ENCODE measurements at regions not wholly inside any gene's neighbourhood (a gene's known extent, or its start where the extent isn't known, plus 50 kb on each side); places are given as distances from the start of the nearest gene placed in this dataset.
A peak's percentile ranks its signal among the peaks of the same experiment; 100 is the strongest.

DNA sequence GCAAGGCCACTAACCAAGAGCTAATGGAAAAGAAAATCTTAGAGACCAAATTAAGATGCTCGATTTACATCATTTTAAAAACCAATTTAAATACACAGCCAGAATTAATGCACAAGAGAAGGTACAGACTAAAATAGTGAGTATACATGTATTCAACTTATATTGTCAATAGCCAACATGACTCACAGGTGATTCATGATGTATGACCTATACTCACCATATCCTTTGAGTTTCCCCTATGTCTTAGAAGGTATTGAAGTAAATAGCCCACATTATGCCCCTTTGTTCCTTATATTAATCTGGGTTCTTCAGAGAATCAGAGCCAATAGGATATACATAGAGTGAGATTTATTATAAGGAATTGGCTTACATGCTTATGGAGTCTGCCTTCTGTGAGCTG is 97.5 kb upstream of the ANO3 start:
- ChIA-PET CTCF (no interaction called here), POLR2A (no interaction called here)
- WGBS (ENCODE audit: missing lambda C conversion rate) = 16% methylated on average over 1 of the region's 1 CpG
- no peak overlapping the region for H3K4me3 ChIP-seq
- no peak overlapping the region for H3K27ac ChIP-seq
- no peaks in the 10 kb centered on the region for H3K9me3 ChIP-seq
- ATAC-seq (no peak), FAIRE-seq (no peak), DNase-seq (ENCODE audit: low read depth in 1 of 2, low spot score in 1 of 2) (no peak)
- peaks cover 7% of the 10 kb centered on the region; the same call in 2 of the 3 replicates for H3K4me1 ChIP-seq
- TF ChIP-seq, protein P1, sequence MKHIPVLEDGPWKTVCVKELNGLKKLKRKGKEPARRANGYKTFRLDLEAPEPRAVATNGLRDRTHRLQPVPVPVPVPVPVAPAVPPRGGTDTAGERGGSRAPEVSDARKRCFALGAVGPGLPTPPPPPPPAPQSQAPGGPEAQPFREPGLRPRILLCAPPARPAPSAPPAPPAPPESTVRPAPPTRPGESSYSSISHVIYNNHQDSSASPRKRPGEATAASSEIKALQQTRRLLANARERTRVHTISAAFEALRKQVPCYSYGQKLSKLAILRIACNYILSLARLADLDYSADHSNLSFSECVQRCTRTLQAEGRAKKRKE (CRISPR knock-in tag; IDR thresholded peaks at IDR 0.05; ENCODE audit: low read depth) = no peak
- TF ChIP-seq NFE2L2 (conservative IDR thresholded peaks at IDR 0.05; ENCODE audit: low read length) (no peak), FOSL2 (IDR thresholded peaks at IDR 0.05) (no peak), FOSL2 (CRISPR knock-in tag; IDR thresholded peaks at IDR 0.05) (peak; percentile 36; the same call in 1 of the 2 replicates)
- no peak overlapping the region for H3K4me2 ChIP-seq

DNA sequence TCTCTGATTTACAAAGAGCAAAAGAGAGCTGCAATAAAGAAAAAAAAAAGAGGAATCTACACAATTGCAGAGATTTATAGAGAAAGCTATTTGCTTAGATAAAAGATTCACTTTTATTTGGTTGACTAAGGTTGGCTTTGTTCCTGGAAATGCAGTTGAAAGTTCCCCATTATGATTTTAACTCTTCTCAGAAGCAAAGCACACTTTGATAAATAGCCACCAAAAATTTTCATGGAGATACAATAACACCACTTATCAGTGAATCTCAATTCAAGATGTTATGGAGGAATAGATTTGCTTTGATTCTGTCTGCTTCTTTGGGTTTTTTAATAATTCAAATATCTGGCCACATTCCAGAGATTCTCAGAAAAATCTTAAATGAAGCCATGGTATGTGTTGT is 88.5 kb upstream of the ANO3 start:
- ChIA-PET CTCF (interaction anchor here (0.7 kb wide), 1 partner anchor 696 kb away, joined by 3 read pairs; no protein-coding TSS in a partner anchor), POLR2A (no interaction called here)
- no peak for DNase-seq (ENCODE audit: low read depth in 1 of 2, low spot score in 1 of 2)
- no peak for FAIRE-seq
- no peak overlapping the region for H3K27ac ChIP-seq
- TF ChIP-seq, protein P2, sequence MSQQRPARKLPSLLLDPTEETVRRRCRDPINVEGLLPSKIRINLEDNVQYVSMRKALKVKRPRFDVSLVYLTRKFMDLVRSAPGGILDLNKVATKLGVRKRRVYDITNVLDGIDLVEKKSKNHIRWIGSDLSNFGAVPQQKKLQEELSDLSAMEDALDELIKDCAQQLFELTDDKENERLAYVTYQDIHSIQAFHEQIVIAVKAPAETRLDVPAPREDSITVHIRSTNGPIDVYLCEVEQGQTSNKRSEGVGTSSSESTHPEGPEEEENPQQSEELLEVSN (IDR thresholded peaks at IDR 0.05; ENCODE audit: borderline replicate concordance, low read depth) = no peak
- no peak for TF ChIP-seq PHF8 (IDR thresholded peaks at IDR 0.05; ENCODE audit: borderline replicate concordance, low read depth)
- TF ChIP-seq CHD4 (IDR thresholded peaks at IDR 0.05; ENCODE audit: borderline replicate concordance) = no peak
- no peak for TF ChIP-seq EHF (CRISPR knock-in tag; IDR thresholded peaks at IDR 0.05)
- TF ChIP-seq RNF2 (IDR thresholded peaks at IDR 0.05; ENCODE audit: borderline replicate concordance, low read depth) = no peak
- TF ChIP-seq CBX2 (IDR thresholded peaks at IDR 0.05; ENCODE audit: borderline replicate concordance, low read depth) = no peak
- TF ChIP-seq, protein P3, sequence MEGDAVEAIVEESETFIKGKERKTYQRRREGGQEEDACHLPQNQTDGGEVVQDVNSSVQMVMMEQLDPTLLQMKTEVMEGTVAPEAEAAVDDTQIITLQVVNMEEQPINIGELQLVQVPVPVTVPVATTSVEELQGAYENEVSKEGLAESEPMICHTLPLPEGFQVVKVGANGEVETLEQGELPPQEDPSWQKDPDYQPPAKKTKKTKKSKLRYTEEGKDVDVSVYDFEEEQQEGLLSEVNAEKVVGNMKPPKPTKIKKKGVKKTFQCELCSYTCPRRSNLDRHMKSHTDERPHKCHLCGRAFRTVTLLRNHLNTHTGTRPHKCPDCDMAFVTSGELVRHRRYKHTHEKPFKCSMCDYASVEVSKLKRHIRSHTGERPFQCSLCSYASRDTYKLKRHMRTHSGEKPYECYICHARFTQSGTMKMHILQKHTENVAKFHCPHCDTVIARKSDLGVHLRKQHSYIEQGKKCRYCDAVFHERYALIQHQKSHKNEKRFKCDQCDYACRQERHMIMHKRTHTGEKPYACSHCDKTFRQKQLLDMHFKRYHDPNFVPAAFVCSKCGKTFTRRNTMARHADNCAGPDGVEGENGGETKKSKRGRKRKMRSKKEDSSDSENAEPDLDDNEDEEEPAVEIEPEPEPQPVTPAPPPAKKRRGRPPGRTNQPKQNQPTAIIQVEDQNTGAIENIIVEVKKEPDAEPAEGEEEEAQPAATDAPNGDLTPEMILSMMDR (IDR thresholded peaks at IDR 0.05) = no peak
- no peak for TF ChIP-seq FOSL2 (IDR thresholded peaks at IDR 0.05)
- no peak for TF ChIP-seq FOSL2 (CRISPR knock-in tag; IDR thresholded peaks at IDR 0.05)
- TF ChIP-seq GATA3 (IDR thresholded peaks at IDR 0.05; ENCODE audit: borderline replicate concordance) = no peak
- TF ChIP-seq ZSCAN20 (CRISPR knock-in tag; IDR thresholded peaks at IDR 0.05) = no peak
- TF ChIP-seq HOXB13 (CRISPR knock-in tag; IDR thresholded peaks at IDR 0.05; ENCODE audit: low read depth) = no peak
- no peak for TF ChIP-seq MAZ (IDR thresholded peaks at IDR 0.05; ENCODE audit: borderline replicate concordance, low read depth, low read length)
- TF ChIP-seq HDAC2 (IDR thresholded peaks at IDR 0.05) = no peak
- TF ChIP-seq SREBF2 (IDR thresholded peaks at IDR 0.05) = no peak
- TF ChIP-seq ZC3H11A (IDR thresholded peaks at IDR 0.05) = no peak
- no peak for TF ChIP-seq TP53 (CRISPR knock-in tag; IDR thresholded peaks at IDR 0.05)
- no peak for TF ChIP-seq NR3C1 (IDR thresholded peaks at IDR 0.05)
- H3K4me3 ChIP-seq = no peak overlapping the region
- H3K9me3 ChIP-seq = 0 out of 3 replicates have a peak, but pooled peaks cover 3% of the 10 kb centered on the region
- H3K4me2 ChIP-seq = no peak overlapping the region
- ATAC-seq = no peak
- H3K4me1 ChIP-seq = no peaks in the 10 kb centered on the region

DNA sequence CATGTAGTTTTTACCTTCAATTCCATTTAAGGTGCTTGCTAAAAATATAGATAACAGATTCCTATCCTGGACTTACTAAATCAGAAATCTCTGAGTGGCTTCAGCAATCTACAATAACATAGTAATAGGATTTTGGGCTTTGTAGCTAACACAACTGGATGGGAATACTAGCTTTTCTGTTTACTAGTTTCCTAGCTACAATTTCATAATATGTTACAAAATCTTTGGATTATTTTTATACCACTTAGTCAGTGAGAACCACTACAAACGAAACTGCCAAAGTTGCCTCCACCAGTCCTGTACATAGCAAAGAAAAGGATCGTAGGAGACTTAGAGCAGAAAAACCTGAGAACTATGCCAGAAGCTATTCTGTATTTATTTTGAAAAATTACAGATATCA is 87.7 kb upstream of the ANO3 start:
- WGBS (ENCODE audit: missing lambda C conversion rate) = 44% methylated on average over 2 of the region's 2 CpGs
- no peak for TF ChIP-seq HOXB5 (CRISPR knock-in tag; IDR thresholded peaks at IDR 0.05)
- no peak for TF ChIP-seq RNF2 (IDR thresholded peaks at IDR 0.05; ENCODE audit: borderline replicate concordance, low read depth)
- TF ChIP-seq EP300 (IDR thresholded peaks at IDR 0.05) = no peak
- no peak for TF ChIP-seq ZFP36 (IDR thresholded peaks at IDR 0.05; ENCODE audit: borderline replicate concordance, partially characterized antibody)
- TF ChIP-seq CEBPB (IDR thresholded peaks at IDR 0.05) = no peak
- TF ChIP-seq, protein P4, sequence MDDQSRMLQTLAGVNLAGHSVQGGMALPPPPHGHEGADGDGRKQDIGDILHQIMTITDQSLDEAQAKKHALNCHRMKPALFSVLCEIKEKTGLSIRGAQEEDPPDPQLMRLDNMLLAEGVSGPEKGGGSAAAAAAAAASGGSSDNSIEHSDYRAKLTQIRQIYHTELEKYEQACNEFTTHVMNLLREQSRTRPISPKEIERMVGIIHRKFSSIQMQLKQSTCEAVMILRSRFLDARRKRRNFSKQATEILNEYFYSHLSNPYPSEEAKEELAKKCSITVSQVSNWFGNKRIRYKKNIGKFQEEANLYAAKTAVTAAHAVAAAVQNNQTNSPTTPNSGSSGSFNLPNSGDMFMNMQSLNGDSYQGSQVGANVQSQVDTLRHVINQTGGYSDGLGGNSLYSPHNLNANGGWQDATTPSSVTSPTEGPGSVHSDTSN (IDR thresholded peaks at IDR 0.05) = no peak
- no peak for TF ChIP-seq RCOR1 (IDR thresholded peaks at IDR 0.05; ENCODE audit: low read depth, low read length)
- no peak for TF ChIP-seq PHF8 (IDR thresholded peaks at IDR 0.05; ENCODE audit: borderline replicate concordance, low read depth)
- TF ChIP-seq JUNB (IDR thresholded peaks at IDR 0.05) = no peak
- TF ChIP-seq GATA3 (IDR thresholded peaks at IDR 0.05; ENCODE audit: borderline replicate concordance) = no peak
- no peak for TF ChIP-seq TFCP2L1 (CRISPR knock-in tag; IDR thresholded peaks at IDR 0.05)
- CTCF ChIA-PET = interaction anchor here (0.7 kb wide), 1 partner anchor 697 kb away, joined by 3 read pairs; no protein-coding TSS in a partner anchor
- DNase-seq (ENCODE audit: low read depth in 1 of 2, low spot score in 1 of 2) (no peak), ATAC-seq (no peak), FAIRE-seq (no peak)
- Histone ChIP-seq H3K4me3 (no peak overlapping the region), H3K27ac (no peak overlapping the region), H3K4me2 (no peak overlapping the region), H3K4me1 (no peaks in the 10 kb centered on the region), H3K9me3 (0 out of 3 replicates have a peak, but pooled peaks cover 3% of the 10 kb centered on the region)
- POLR2A ChIA-PET = no interaction called here

Data from A549 (cell line).